ENCODE measurements at regions not wholly inside any gene's neighbourhood (a gene's known extent, or its start where the extent isn't known, plus 50 kb on each side); places are given as distances from the start of the nearest gene placed in this dataset.

GRCh38 chr2:65834771-65835475, 402.5 kb upstream of the SPRED2 start:
- H3K27me3 ChIP-seq (replicated peaks; ENCODE audit: insufficient read depth, low read depth, low read length, poor library complexity) = no peaks in the 10 kb centered on the region
- no peaks in the 10 kb centered on the region for H3K9me3 ChIP-seq (ENCODE audit: low read depth, low read length, poor library complexity, severe bottlenecking)
- peak; percentile 19 for DNase-seq (ENCODE audit: low spot score)
- no peak overlapping the region for H3K27ac ChIP-seq (ENCODE audit: low read depth, low read length, poor library complexity, severe bottlenecking)
- no peak overlapping the region for H3K4me3 ChIP-seq (ENCODE audit: low read depth, low read length, poor library complexity, severe bottlenecking)
- ChIA-PET POLR2A (ENCODE audit: low non-redundant PET) (no interaction called here), CTCF (no interaction called here)
- intact Hi-C loops (cut with micrococcal nuclease; ENCODE audit: unreplicated experiment) = no loop called here
- H3K4me1 ChIP-seq (ENCODE audit: insufficient read depth, low read length, poor library complexity, severe bottlenecking) = peaks cover 9% of the 10 kb centered on the region
- no TSS peak for BruUV-seq (replicated peaks)
- TF ChIP-seq CTCF (conservative IDR thresholded peaks at IDR 0.05; ENCODE audit: low read depth, low read length) (no peak), EZH2 (IDR thresholded peaks at IDR 0.05; ENCODE audit: borderline replicate concordance, low read depth, low read length, poor library complexity, severe bottlenecking) (no peak)
- H3K36me3 ChIP-seq (ENCODE audit: insufficient read depth, low read length, poor library complexity, severe bottlenecking) = no peaks in the 10 kb centered on the region

GRCh38 chr2:65834062-65834461, 401.7 kb upstream of the SPRED2 start:
- TF ChIP-seq CTCF (conservative IDR thresholded peaks at IDR 0.05; ENCODE audit: low read depth, low read length) (no peak), EZH2 (IDR thresholded peaks at IDR 0.05; ENCODE audit: borderline replicate concordance, low read depth, low read length, poor library complexity, severe bottlenecking) (no peak)
- intact Hi-C loops (cut with micrococcal nuclease; ENCODE audit: unreplicated experiment) = no loop called here
- no peak for DNase-seq (ENCODE audit: low spot score)

GRCh38 chr2:65831509-65831908, 399.1 kb upstream of the SPRED2 start:
- CTCF ChIA-PET = no interaction called here

More at GRCh38 chr2:65834062-65834461, 401.7 kb upstream of the SPRED2 start:
- no peaks in the 10 kb centered on the region for H3K36me3 ChIP-seq (ENCODE audit: insufficient read depth, low read length, poor library complexity, severe bottlenecking)
- H3K4me3 ChIP-seq (ENCODE audit: low read depth, low read length, poor library complexity, severe bottlenecking) = no peak overlapping the region
- peaks cover 9% of the 10 kb centered on the region for H3K4me1 ChIP-seq (ENCODE audit: insufficient read depth, low read length, poor library complexity, severe bottlenecking)
- no peaks in the 10 kb centered on the region for H3K27me3 ChIP-seq (replicated peaks; ENCODE audit: insufficient read depth, low read depth, low read length, poor library complexity)
- CTCF ChIA-PET = no interaction called here
- POLR2A ChIA-PET (ENCODE audit: low non-redundant PET) = no interaction called here
- no TSS peak for BruUV-seq (replicated peaks)
- no peak overlapping the region for H3K27ac ChIP-seq (ENCODE audit: low read depth, low read length, poor library complexity, severe bottlenecking)
- no peaks in the 10 kb centered on the region for H3K9me3 ChIP-seq (ENCODE audit: low read depth, low read length, poor library complexity, severe bottlenecking)

More at GRCh38 chr2:65831509-65831908, 399.1 kb upstream of the SPRED2 start:
- DNase-seq (ENCODE audit: low spot score) = no peak
- no peak for TF ChIP-seq CTCF (conservative IDR thresholded peaks at IDR 0.05; ENCODE audit: low read depth, low read length)
- no peak for TF ChIP-seq EZH2 (IDR thresholded peaks at IDR 0.05; ENCODE audit: borderline replicate concordance, low read depth, low read length, poor library complexity, severe bottlenecking)
- intact Hi-C loops (cut with micrococcal nuclease; ENCODE audit: unreplicated experiment) = no loop called here
- H3K9me3 ChIP-seq (ENCODE audit: low read depth, low read length, poor library complexity, severe bottlenecking) = no peaks in the 10 kb centered on the region
- H3K36me3 ChIP-seq (ENCODE audit: insufficient read depth, low read length, poor library complexity, severe bottlenecking) = no peaks in the 10 kb centered on the region
- no TSS peak for BruUV-seq (replicated peaks)
- no peak overlapping the region for H3K4me3 ChIP-seq (ENCODE audit: low read depth, low read length, poor library complexity, severe bottlenecking)
- peaks cover 9% of the 10 kb centered on the region for H3K4me1 ChIP-seq (ENCODE audit: insufficient read depth, low read length, poor library complexity, severe bottlenecking)
- POLR2A ChIA-PET (ENCODE audit: low non-redundant PET) = no interaction called here
- no peaks in the 10 kb centered on the region for H3K27me3 ChIP-seq (replicated peaks; ENCODE audit: insufficient read depth, low read depth, low read length, poor library complexity)
- H3K27ac ChIP-seq (ENCODE audit: low read depth, low read length, poor library complexity, severe bottlenecking) = no peak overlapping the region
